Activated CD4-positive, CD25-positive, alpha-beta regulatory T cell treated with anti-CD3 and anti-CD28 coated beads, Interleukin-2, amount 50 U/mL, for 16 hours (primary cell): ENCODE measurements at regions not wholly inside any gene's neighbourhood (a gene's known extent, or its start where the extent isn't known, plus 50 kb on each side); places are given as distances from the start of the nearest gene placed in this dataset.
"Not testable (repeated sequence)": the region's sequence is repeated elsewhere in the genome, so short reads cannot be mapped to it uniquely, and the experiment has no call there.

Experiments used
- DNase-seq: peaks from one replicate; pipeline ENCODE4 v3.0.0-alpha.2; 2020; ENCODE audit warnings: low read depth, low spot score

GRCh38 chr6:112933947-112934346, 586.8 kb downstream of the RFPL4B start:
- DNase-seq: no peak

DNA sequence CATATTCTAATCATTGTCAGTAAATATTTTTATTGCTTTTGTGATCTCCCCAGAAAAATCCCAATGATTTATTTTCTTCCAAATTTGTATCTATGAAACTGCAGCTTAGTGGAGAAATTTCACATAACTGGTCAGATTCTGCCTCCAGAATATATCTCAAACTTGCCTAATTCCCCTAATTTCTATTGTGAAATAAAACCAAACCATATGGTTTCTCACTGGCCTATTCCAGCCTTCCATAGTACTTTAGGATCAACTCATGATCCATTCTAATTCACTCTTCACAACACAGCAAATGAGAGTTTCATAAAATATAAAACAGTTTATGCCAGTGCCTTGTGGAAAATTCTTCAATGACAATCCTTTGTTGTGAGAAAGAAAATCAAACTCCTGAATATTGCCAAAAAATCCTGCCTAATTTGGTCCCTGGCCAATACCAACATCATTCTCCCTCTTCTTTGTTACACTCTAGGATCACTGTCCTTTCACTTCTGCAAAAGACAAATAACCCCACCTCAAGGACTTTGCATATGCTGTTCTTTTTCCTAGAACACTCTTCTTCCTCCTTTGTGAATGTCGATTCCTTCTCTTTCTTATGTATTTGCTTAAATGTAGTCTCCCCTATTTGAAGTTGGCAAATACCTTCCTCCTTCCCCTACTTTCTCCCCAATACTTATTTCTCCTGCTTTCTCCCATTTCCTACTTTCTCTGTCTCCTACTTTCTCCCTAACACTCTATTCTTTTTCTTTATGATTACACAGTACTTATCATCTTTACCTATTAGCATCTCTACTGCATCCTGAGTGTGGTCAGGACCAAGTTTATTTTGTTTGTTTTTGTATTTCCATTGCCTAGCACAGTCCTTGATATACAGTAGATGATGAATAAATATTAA, 587.5 kb downstream of the RFPL4B start:
- no peak for DNase-seq

- no peak for DNase-seq
Measured at GRCh38 chr6:112935402-112936078, 588.4 kb downstream of the RFPL4B start.

DNA sequence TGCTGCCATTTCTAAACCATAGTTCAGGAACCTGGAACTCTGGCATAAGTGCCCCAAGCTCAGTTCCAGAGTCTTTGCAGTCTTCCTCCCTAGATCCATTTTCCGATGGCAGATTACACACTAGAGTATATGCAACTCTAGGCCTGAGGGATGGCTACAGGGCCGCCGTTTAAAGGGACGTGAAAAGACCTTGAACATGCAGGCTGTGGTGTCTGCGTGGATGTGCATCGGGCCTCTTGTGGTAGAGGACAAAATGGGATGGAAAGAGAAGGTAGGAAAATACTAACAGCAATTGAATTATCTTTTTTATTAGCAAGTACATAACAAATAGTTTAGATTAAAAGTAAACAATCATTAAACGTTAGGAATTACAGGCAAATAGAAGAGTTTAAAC, 588.9 kb downstream of the RFPL4B start:
- DNase-seq: no peak

- DNase-seq: no peak
Measured at GRCh38 chr6:112936504-112936903, 589.4 kb downstream of the RFPL4B start.

DNA sequence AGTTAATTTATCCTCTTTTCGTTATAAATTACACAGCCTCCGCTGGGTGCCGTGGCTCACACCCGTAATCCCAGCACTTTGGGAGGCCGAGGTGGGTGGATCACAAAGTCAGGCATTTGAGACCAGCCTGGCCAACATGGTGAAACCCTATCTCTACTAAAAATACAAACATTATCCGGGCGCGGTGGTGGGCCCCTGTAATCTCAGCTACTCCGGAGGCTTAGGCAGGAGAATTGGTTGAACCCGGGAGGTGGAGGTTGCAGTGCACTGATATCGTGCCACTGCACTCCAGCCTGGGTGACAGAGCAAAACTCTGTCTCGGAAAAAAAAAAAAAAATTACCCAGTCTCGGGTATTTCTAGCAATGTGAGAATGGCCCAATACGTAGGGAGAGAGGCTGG, 590.6 kb downstream of the RFPL4B start:
- not testable (repeated sequence) for DNase-seq

- DNase-seq: no peak
Measured at GRCh38 chr6:112938650-112939049, 591.5 kb downstream of the RFPL4B start.

GRCh38 chr6:112939563-112939962, 592.4 kb downstream of the RFPL4B start:
- DNase-seq: no peak

GRCh38 chr6:112941613-112942012, 594.5 kb downstream of the RFPL4B start:
- no peak for DNase-seq

DNA sequence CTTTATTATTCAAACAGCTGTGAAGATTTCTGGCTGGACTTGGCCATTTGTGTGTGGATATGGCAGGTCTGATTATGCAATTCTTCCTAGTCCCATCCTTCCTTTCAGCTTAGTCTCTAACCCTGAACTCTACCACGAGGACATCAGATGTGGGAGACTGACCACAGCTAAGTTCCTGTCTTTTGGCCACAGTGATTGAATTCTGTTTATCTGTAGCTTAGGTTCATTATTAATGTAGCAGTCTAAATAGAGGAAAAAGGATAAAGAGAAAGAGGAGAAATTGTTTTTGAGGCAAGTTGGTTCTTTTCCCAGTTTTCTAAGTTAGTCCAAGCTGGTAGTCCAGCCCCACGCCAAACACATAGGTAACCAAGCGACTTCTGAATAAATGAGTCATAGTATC, 598.9 kb downstream of the RFPL4B start:
- DNase-seq: no peak

- no peak for DNase-seq
Measured at GRCh38 chr6:112947507-112947906, 600.4 kb downstream of the RFPL4B start.

GRCh38 chr6:112951829-112952228, 604.7 kb downstream of the RFPL4B start:
- DNase-seq: no peak

GRCh38 chr6:112955743-112956142, 608.6 kb downstream of the RFPL4B start:
- DNase-seq: not testable (repeated sequence)

- no peak for DNase-seq
Measured at GRCh38 chr6:112956696-112957535, 609.8 kb downstream of the RFPL4B start.

- no peak for DNase-seq
Measured at GRCh38 chr6:112957536-112957916, 610.4 kb downstream of the RFPL4B start.

GRCh38 chr6:112960130-112960529, 613.0 kb downstream of the RFPL4B start:
- DNase-seq: not testable (repeated sequence)

DNA sequence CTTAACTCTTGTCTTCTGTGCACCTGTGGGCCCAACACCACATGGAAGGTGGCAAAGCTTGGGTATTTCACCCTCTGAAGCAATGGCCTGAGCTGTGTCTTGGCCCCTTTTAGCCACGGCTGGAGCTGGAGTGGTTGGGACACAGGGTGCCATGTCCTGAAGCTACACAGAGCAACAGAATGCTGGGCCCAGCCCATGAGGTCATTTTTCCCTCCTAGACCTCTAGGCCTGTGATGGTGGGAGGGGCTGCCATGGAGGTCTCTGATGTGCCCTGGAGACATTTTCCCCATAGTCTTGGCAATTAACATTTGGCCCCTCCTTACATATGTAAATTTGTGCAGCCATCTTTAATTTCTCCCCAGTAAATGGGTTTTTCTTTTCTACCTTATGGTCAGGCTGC, 620.8 kb downstream of the RFPL4B start:
- no peak for DNase-seq

DNA sequence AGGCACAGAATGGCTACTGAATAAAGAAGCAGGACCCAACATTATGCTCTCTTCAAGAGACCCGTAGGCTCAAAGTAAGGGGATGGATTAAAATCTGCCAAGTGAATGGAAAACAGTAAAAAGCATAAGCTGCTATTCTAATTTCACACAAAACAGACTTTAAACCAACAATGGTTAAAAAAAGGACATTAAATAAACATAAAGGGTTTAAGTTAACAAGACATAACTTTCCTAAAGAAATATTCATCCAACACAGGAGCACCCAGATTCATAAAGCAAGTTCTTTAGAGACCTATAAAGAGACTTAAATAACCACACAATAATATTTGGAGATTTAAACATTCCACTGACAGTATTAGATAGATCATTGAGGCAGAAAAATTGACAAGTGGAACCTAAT, 624.5 kb downstream of the RFPL4B start:
- DNase-seq: no peak

DNA sequence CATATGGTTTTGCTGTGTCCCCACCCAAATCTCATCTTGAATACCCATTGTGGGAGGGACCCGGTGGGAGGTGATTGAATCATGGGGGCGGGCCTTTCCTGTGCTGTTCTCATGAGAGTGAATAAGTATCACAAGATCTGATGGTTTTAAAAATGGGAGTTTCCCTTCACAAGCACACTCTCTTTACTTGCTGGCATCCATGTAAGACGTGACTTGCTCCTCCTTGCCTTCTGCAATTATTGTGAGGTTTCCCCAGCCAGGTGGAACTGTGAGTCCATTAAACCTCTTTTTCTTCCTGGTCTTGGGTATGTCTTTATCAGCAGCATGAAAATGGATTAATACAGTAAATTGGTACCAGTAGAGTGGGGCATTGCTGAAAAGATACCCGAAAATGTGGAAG, 627.8 kb downstream of the RFPL4B start:
- DNase-seq: not testable (repeated sequence)

GRCh38 chr6:112976579-112976978, 629.4 kb downstream of the RFPL4B start:
- DNase-seq: not testable (repeated sequence)

DNA sequence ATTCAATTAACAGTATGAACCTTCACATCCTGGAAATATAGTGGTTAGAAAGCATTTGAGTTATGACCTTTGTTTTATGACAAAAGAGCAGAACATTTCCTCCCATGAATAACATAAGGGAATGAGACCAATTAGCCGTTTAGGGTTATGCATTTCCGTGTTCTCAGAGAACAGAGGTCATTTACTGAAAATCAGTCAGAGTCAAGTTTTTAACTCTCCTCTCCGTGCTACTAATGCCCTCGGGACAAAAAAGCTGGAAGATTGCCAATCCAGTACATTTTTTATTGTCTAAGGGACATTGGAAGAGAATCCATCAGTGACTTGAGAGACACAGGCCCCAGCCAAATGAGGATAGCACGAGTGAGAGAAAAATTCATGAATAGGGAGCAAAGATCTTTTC, 632.7 kb downstream of the RFPL4B start:
- no peak for DNase-seq

DNA sequence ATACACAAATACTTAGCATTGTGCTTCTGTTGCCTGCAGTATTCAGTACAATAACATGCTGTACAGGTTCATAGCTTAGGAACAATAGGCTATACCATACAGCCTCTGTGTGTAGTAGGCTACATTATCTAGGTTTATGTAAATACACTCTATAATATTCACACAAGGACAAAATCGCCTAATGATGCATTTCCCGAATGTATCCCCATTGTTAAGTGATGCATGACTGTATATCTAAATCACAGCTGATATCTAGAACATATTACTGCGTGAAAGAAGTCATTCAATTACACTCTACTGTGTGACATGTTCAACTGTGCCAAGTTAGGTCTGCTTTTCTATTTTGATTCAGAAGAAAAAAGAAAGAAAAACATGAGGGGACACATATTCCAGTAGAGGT, 633.5 kb downstream of the RFPL4B start:
- DNase-seq: no peak
